ENCODE measurements at regions not wholly inside any gene's neighbourhood (a gene's known extent, or its start where the extent isn't known, plus 50 kb on each side); places are given as distances from the start of the nearest gene placed in this dataset.

- no peak for TF ChIP-seq POLR2A (IDR thresholded peaks at IDR 0.05)
- TF ChIP-seq CTCF (IDR thresholded peaks at IDR 0.05) = no peak
Observed at GRCh38 chr10:25112016-25112415, 62.8 kb upstream of the GPR158 start.
